SU-DHL-6 (cell line): ENCODE measurements at regions not wholly inside any gene's neighbourhood (a gene's known extent, or its start where the extent isn't known, plus 50 kb on each side); places are given as distances from the start of the nearest gene placed in this dataset.

ENCODE experiments used
- H2AFZ ChIP-seq: fragments of 200-600 bp; sonication (generic); 2 replicates; pipeline ENCODE4 v1.6.1; 2014; ENCODE audit warnings: low read depth, mild to moderate bottlenecking, moderate library complexity, mixed read lengths, antibody characterized with exemption, low read length; ENCODE audit not compliant: severe bottlenecking
- H3F3A ChIP-seq: fragments of 200-600 bp; shearing (Covaris generic); 2 replicates; pipeline ENCODE4 v1.6.0; 2016; ENCODE audit warnings: antibody characterized with exemption, mild to moderate bottlenecking; ENCODE audit not compliant: insufficient read depth
- H3K27ac ChIP-seq: fragments of 200-600 bp; sonication (generic); 2 replicates; pipeline ENCODE4 v1.5.1; 2016; ENCODE audit warnings: low read depth, mild to moderate bottlenecking, low read length, moderate library complexity, mixed read lengths
- H3K27me3 ChIP-seq: fragments of 200-600 bp; sonication (generic), shearing (Covaris generic); 2 replicates; pipeline ENCODE4 v1.6.0; 2014; ENCODE audit warnings: mild to moderate bottlenecking, low read length
- H3K36me3 ChIP-seq: fragments of 200-600 bp; sonication (generic); 2 replicates; pipeline ENCODE4 v1.6.1; 2014; ENCODE audit warnings: mild to moderate bottlenecking, low read length, mixed read lengths
- H3K4me2 ChIP-seq: fragments of 300-600, 200-600 bp; shearing (Covaris generic), sonication (generic); 2 replicates; pipeline ENCODE4 v1.6.0; 2014; ENCODE audit warnings: low read length, low read depth, mild to moderate bottlenecking; ENCODE audit not compliant: poor library complexity, severe bottlenecking
- H3K4me3 ChIP-seq: fragments of 200-600 bp; sonication (generic); 2 replicates; pipeline ENCODE4 v1.5.1; 2014; ENCODE audit warnings: antibody characterized with exemption, low read length, mild to moderate bottlenecking, mixed read lengths; ENCODE audit not compliant: insufficient read depth, poor library complexity, severe bottlenecking
- H3K79me2 ChIP-seq: fragments of 200-600 bp; sonication (generic); 2 replicates; pipeline ENCODE4 v1.6.1; 2014; ENCODE audit warnings: mild to moderate bottlenecking, low read length, moderate library complexity; ENCODE audit not compliant: insufficient read depth
- H3K9ac ChIP-seq: fragments of 200-600 bp; sonication (generic); 2 replicates; pipeline ENCODE4 v1.7.0; 2014; ENCODE audit warnings: mild to moderate bottlenecking, low read length
- H3K9me2 ChIP-seq: fragments of 200-600 bp; sonication (generic); replicated peaks from 2 replicates; pipeline ENCODE4 v1.6.1; 2014; ENCODE audit warnings: low read length; ENCODE audit not compliant: insufficient read depth
- H3K9me3 ChIP-seq: fragments of 200-600 bp; sonication (generic); 2 replicates; pipeline ENCODE4 v1.6.1; 2014; ENCODE audit warnings: low read length, mixed read lengths; ENCODE audit not compliant: insufficient read depth
- H4K20me1 ChIP-seq: fragments of 200-600 bp; sonication (generic); 2 replicates; pipeline ENCODE4 v1.6.1; 2014; ENCODE audit warnings: low read depth, mild to moderate bottlenecking, antibody characterized with exemption, low read length, moderate library complexity, mixed read lengths
- CTCF ChIP-seq: fragments of 200-600 bp; sonication (generic); IDR thresholded peaks from one replicate; pipeline ENCODE4 v1.5.1; 2017; ENCODE audit warnings: antibody characterized with exemption, mild to moderate bottlenecking, low read length, moderate library complexity; ENCODE audit not compliant: insufficient read depth, poor library complexity, severe bottlenecking
- EZH2phosphoT487 ChIP-seq: fragments of 200-600 bp; sonication (generic), shearing (Covaris generic); conservative IDR thresholded peaks from 2 replicates; pipeline ENCODE4 v1.6.1; 2018; ENCODE audit warnings: mild to moderate bottlenecking, antibody characterized with exemption, low read length, moderate library complexity, mixed read lengths

GRCh38 chr5:6198531-6198930, 179.8 kb downstream of the MED10 start:
- Histone ChIP-seq H3K36me3 (no peaks in the 10 kb centered on the region), H3K27me3 (no peaks in the 10 kb centered on the region), H3K27ac (no peak overlapping the region), H2AFZ (no peak overlapping the region), H3F3A (no peaks in the 10 kb centered on the region), H3K4me3 (no peak overlapping the region), H3K79me2 (no peaks in the 10 kb centered on the region), H3K9me3 (no peaks in the 10 kb centered on the region), H3K9me2 (no peaks in the 10 kb centered on the region; the same call in 1 of the 2 replicates), H4K20me1 (no peaks in the 10 kb centered on the region), H3K9ac (no peak overlapping the region), H3K4me2 (no peak overlapping the region)
- TF ChIP-seq CTCF (no peak), EZH2phosphoT487 (no peak)

DNA sequence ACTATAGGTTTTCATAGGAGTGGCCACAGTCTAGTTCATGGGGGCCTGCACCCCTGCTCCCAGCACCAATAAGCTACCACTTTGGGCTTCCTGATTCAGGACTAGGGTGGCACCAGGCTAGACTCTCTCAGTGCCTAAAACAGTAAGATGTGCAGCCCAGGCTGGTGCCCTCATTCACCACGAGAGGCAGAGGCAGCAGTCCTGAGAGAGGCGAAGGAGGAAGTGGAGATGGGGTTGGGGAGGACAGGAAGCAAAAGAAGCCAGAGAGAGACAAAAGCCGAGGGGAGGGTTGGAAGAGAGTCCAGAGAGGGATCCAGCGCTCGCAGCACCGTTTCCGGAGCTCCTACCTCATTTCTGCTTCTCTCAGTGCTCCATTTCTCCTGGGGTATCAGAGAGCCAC, 180.9 kb downstream of the MED10 start:
- Histone ChIP-seq H4K20me1 (no peaks in the 10 kb centered on the region), H3K36me3 (no peaks in the 10 kb centered on the region), H2AFZ (no peak overlapping the region), H3K4me3 (no peak overlapping the region), H3K4me2 (no peak overlapping the region), H3K27me3 (no peaks in the 10 kb centered on the region), H3K27ac (no peak overlapping the region), H3K9me2 (no peaks in the 10 kb centered on the region; the same call in 1 of the 2 replicates), H3K9ac (no peak overlapping the region), H3F3A (0 out of 2 replicates have a peak, but pooled peaks cover under 1% of the 10 kb centered on the region), H3K79me2 (no peaks in the 10 kb centered on the region), H3K9me3 (no peaks in the 10 kb centered on the region)
- no peak for TF ChIP-seq CTCF
- TF ChIP-seq EZH2phosphoT487 = no peak

DNA sequence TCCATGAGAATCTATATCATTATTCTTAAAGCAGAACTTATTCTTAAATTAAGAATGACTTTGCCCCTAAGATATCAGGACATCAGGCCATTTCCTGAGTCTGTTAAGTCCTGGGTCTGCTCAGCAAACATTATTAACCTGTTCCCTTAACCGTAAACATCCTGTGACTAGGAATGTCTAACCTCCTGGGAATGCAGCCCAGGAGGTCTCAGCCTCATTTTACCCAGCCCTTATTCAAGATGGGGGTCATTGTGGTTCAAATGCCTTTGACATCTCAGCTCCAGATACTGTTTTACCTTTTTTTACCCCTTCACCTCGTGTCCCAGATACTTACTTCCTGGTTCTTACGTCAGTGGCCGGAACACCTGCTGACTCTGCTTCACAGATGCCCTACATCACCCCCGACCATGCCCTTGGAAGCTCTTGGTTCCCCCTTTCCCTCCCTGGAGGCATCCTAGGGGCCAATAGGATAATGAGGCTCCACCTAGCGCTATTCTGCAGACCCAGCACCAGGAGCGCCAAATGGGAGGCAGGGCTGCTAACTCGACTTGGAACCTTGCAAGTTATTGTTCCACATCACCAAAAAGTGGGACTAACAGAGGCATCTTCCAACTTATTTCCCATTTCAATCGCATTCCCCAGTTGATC, 182.5 kb downstream of the MED10 start:
- no peak for TF ChIP-seq EZH2phosphoT487
- Histone ChIP-seq H3K36me3 (no peaks in the 10 kb centered on the region), H3K9me3 (no peaks in the 10 kb centered on the region), H4K20me1 (no peaks in the 10 kb centered on the region), H3K4me2 (no peak overlapping the region), H3K79me2 (no peaks in the 10 kb centered on the region), H3K27me3 (no peaks in the 10 kb centered on the region), H3K4me3 (no peak overlapping the region), H2AFZ (no peak overlapping the region), H3F3A (peaks cover 9% of the 10 kb centered on the region; the same call in 1 of the 2 replicates), H3K9me2 (no peaks in the 10 kb centered on the region; the same call in 1 of the 2 replicates), H3K27ac (no peak overlapping the region), H3K9ac (no peak overlapping the region)

- H2AFZ ChIP-seq = no peak overlapping the region
- peak overlapping the region; percentile 13 for H3K4me2 ChIP-seq
These were observed 183.3 kb downstream of the MED10 start for GRCh38 chr5:6194906-6195612.

More at GRCh38 chr5:6194906-6195612, 183.3 kb downstream of the MED10 start:
- H3K9me3 ChIP-seq = no peaks in the 10 kb centered on the region
- no peaks in the 10 kb centered on the region for H3K79me2 ChIP-seq
- H3K9ac ChIP-seq = no peak overlapping the region
- no peak overlapping the region for H3K27ac ChIP-seq
- H3K36me3 ChIP-seq = no peaks in the 10 kb centered on the region
- peaks cover 9% of the 10 kb centered on the region; the same call in 1 of the 2 replicates for H3F3A ChIP-seq
- TF ChIP-seq CTCF (no peak), EZH2phosphoT487 (no peak)
- no peaks in the 10 kb centered on the region; the same call in 1 of the 2 replicates for H3K9me2 ChIP-seq
- H3K27me3 ChIP-seq = no peaks in the 10 kb centered on the region
- no peak overlapping the region for H3K4me3 ChIP-seq
- no peaks in the 10 kb centered on the region for H4K20me1 ChIP-seq
